Osteoblast (primary cell): ENCODE measurements at regions not wholly inside any gene's neighbourhood (a gene's known extent, or its start where the extent isn't known, plus 50 kb on each side); places are given as distances from the start of the nearest gene placed in this dataset.

ENCODE experiments used
- DNase-seq: peaks from one replicate; pipeline ENCODE4 v3.0.0; 2011; ENCODE audit warnings: low spot score, mixed read lengths; ENCODE audit not compliant: insufficient read length; ENCODE audit errors: missing footprints
- H2AFZ ChIP-seq: 2 replicates; pipeline ENCODE4 v1.6.0; 2011; ENCODE audit warnings: mild to moderate bottlenecking, low read length
- H3K27ac ChIP-seq: 2 replicates; pipeline ENCODE4 v1.5.1; 2011; ENCODE audit warnings: mild to moderate bottlenecking, low read depth, low read length, moderate library complexity
- H3K27me3 ChIP-seq: 2 replicates; pipeline ENCODE4 v1.6.0; 2012; ENCODE audit warnings: mild to moderate bottlenecking, control low read depth, inconsistent platforms, low read length, moderate library complexity; ENCODE audit not compliant: insufficient read depth
- H3K36me3 ChIP-seq: 2 replicates; pipeline ENCODE4 v1.5.1; 2011; ENCODE audit warnings: mild to moderate bottlenecking, low read length, control low read depth, moderate library complexity; ENCODE audit not compliant: insufficient read depth
- H3K4me1 ChIP-seq: 2 replicates; pipeline ENCODE4 v1.5.1; 2011; ENCODE audit warnings: mild to moderate bottlenecking, low read length, control low read depth, moderate library complexity; ENCODE audit not compliant: insufficient read depth
- H3K4me2 ChIP-seq: 2 replicates; pipeline ENCODE4 v1.6.0; 2011; ENCODE audit warnings: mild to moderate bottlenecking, low read length; ENCODE audit not compliant: insufficient read depth
- H3K4me3 ChIP-seq: fragments of 200-600 bp; sonication (generic); 3 replicates; pipeline ENCODE4 v1.5.1; 2012; ENCODE audit warnings: mild to moderate bottlenecking, low read length, inconsistent platforms; ENCODE audit not compliant: insufficient read depth
- H3K79me2 ChIP-seq: 2 replicates; pipeline ENCODE4 v1.6.0; 2012; ENCODE audit warnings: mild to moderate bottlenecking, low read length, control low read depth, inconsistent platforms; ENCODE audit not compliant: insufficient read depth
- H3K9me3 ChIP-seq: 2 replicates; pipeline ENCODE4 v1.5.1; 2011; ENCODE audit warnings: low read depth, low read length, control low read depth
- H4K20me1 ChIP-seq: 2 replicates; pipeline ENCODE4 v1.6.0; 2012; ENCODE audit warnings: mild to moderate bottlenecking, low read length, control low read depth; ENCODE audit not compliant: insufficient read depth
- TF ChIP-seq, protein P1 (sequence below): IDR thresholded peaks from 2 replicates; pipeline ENCODE4 v1.5.1; 2011; ENCODE audit warnings: mild to moderate bottlenecking, low read depth, low read length, moderate library complexity; ENCODE audit errors: extremely low read depth

DNA sequence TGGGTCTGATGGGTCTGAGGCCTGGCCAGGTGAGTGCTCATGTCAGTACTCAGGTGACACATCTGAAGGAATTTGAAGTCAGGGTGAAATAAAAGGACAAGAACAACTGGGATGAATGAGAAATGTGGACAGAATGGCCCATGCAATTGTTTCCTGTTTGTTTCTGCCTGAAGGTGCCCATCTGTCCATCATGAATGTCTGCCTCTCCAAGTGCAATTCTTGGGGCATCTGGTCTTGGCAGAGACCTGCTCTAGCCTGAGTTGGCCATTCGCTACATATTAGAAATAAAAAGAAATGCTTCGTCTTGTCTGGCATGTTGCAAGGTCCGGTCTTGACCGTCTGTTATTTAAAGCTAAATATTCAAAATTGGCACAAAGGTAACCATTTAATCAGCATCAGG lies 142.0 kb upstream of the AGBL1 start:
- H3K9me3 ChIP-seq, result no peaks in the 10 kb centered on the region
- no peak overlapping the region for H3K27ac ChIP-seq
- H4K20me1 ChIP-seq, result no peaks in the 10 kb centered on the region
- DNase-seq, result no peak
- no peaks in the 10 kb centered on the region for H3K79me2 ChIP-seq
- H3K4me2 ChIP-seq, result no peak overlapping the region
- TF ChIP-seq, protein P1, sequence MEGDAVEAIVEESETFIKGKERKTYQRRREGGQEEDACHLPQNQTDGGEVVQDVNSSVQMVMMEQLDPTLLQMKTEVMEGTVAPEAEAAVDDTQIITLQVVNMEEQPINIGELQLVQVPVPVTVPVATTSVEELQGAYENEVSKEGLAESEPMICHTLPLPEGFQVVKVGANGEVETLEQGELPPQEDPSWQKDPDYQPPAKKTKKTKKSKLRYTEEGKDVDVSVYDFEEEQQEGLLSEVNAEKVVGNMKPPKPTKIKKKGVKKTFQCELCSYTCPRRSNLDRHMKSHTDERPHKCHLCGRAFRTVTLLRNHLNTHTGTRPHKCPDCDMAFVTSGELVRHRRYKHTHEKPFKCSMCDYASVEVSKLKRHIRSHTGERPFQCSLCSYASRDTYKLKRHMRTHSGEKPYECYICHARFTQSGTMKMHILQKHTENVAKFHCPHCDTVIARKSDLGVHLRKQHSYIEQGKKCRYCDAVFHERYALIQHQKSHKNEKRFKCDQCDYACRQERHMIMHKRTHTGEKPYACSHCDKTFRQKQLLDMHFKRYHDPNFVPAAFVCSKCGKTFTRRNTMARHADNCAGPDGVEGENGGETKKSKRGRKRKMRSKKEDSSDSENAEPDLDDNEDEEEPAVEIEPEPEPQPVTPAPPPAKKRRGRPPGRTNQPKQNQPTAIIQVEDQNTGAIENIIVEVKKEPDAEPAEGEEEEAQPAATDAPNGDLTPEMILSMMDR, result no peak
- H3K36me3 ChIP-seq, result no peaks in the 10 kb centered on the region
- no peaks in the 10 kb centered on the region for H3K4me1 ChIP-seq
- H3K27me3 ChIP-seq, result no peaks in the 10 kb centered on the region
- H2AFZ ChIP-seq, result no peak overlapping the region
- H3K4me3 ChIP-seq, result no peak overlapping the region

DNA sequence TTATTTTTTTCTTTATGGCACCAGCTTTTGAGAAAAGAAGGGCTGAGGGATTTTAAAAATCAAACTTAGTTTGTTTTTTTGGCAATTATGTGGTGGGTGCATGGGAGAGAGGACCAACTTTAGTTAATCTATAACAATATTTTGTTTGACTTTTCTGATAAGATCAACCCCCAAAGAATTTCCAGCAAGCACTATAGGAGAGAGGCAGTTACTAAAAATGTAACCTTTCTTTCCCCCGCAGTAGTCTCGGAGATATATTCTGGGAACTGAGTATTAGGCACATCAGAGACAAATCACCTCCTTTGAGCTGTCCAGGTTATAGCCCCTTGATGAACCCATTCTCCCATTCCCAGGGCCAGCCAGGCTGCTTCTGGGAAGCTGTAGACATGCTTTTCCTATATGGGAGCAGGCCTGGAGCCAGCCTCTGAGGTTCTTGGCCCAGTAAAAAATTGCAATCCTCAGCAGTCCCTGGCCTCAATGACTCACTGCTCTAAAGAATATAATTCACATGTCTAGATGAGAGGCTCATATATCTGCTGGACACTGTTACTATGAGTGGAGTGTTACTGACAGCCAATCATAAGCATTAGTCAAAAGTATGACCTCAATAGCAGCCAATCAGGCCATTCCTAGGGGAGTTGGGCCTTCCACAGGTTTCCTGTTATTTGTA lies 138.3 kb upstream of the AGBL1 start:
- no peaks in the 10 kb centered on the region for H4K20me1 ChIP-seq
- no peaks in the 10 kb centered on the region for H3K36me3 ChIP-seq
- H3K27me3 ChIP-seq, result no peaks in the 10 kb centered on the region
- no peaks in the 10 kb centered on the region for H3K9me3 ChIP-seq
- H3K4me3 ChIP-seq, result no peak overlapping the region
- no peaks in the 10 kb centered on the region for H3K79me2 ChIP-seq
- TF ChIP-seq, protein P1, result no peak
- no peak overlapping the region for H3K27ac ChIP-seq
- H2AFZ ChIP-seq, result no peak overlapping the region
- no peaks in the 10 kb centered on the region for H3K4me1 ChIP-seq
- no peak overlapping the region for H3K4me2 ChIP-seq
- no peak for DNase-seq

DNA sequence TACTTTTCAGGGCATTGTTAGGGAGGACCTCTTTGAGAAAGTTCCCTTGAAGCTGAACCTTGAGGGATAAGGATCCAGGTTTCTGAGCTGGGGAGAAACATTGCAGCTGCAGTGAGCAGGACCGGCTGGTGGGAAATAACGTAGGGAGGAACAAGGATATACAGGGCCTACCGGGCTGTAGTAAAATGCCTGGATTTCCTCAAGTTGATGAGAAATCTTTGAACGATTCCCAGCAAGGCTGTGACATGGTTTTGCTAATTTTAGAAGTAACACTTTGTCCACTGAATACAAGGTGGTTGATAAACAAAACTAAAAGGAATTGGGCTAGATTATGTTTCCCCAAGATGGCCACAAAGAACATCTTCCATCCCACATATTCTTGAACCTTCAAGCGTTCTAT lies 137.0 kb upstream of the AGBL1 start:
- TF ChIP-seq, protein P1, result no peak
- Histone ChIP-seq H3K27ac (no peak overlapping the region), H3K79me2 (no peaks in the 10 kb centered on the region), H3K4me3 (no peak overlapping the region), H4K20me1 (no peaks in the 10 kb centered on the region), H3K4me2 (no peak overlapping the region), H3K27me3 (no peaks in the 10 kb centered on the region), H3K9me3 (no peaks in the 10 kb centered on the region), H3K4me1 (no peaks in the 10 kb centered on the region), H2AFZ (no peak overlapping the region), H3K36me3 (no peaks in the 10 kb centered on the region)
- DNase-seq, result no peak

DNA sequence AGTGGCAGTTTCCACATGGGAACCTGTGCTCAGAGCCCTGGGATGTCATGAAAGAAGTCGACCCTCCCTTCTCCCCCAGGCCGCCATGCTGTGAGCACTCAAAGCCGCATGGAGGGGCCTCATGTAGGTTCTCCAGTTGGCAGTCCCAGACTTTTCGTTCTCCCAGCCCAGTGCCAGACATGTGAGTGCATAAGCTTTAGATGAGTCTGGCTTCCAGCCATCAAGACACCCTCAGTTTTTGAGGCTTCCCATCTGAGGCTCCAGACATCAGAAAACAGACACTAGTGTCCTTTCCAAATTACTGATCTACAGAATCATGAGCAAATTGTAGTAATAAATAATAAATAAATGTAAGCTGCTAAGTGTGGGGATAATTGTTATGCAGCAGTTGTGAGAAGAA lies 136.5 kb upstream of the AGBL1 start:
- TF ChIP-seq, protein P1, result no peak
- no peak overlapping the region for H3K4me2 ChIP-seq
- no peak for DNase-seq
- H3K79me2 ChIP-seq, result no peaks in the 10 kb centered on the region
- H3K4me1 ChIP-seq, result no peaks in the 10 kb centered on the region
- no peak overlapping the region for H3K4me3 ChIP-seq
- H3K36me3 ChIP-seq, result no peaks in the 10 kb centered on the region
- H4K20me1 ChIP-seq, result no peaks in the 10 kb centered on the region
- H3K27ac ChIP-seq, result no peak overlapping the region
- no peaks in the 10 kb centered on the region for H3K27me3 ChIP-seq
- H3K9me3 ChIP-seq, result no peaks in the 10 kb centered on the region
- H2AFZ ChIP-seq, result no peak overlapping the region
